HG02852 (cell line): ENCODE measurements at regions not wholly inside any gene's neighbourhood (a gene's known extent, or its start where the extent isn't known, plus 50 kb on each side); places are given as distances from the start of the nearest gene placed in this dataset.
A peak's percentile ranks its signal among the peaks of the same experiment; 100 is the strongest.

Experiments
- ATAC-seq: cut with Tn5 transposase; IDR thresholded peaks from one replicate; pipeline ENCODE4 v1.9.1; 2021; ENCODE audit warnings: mild to moderate bottlenecking, moderate library complexity; ENCODE audit not compliant: unreplicated experiment

- ATAC-seq = no peak
Observed at GRCh38 chr21:28758042-28758882, 234.4 kb downstream of the LTN1 start.

DNA sequence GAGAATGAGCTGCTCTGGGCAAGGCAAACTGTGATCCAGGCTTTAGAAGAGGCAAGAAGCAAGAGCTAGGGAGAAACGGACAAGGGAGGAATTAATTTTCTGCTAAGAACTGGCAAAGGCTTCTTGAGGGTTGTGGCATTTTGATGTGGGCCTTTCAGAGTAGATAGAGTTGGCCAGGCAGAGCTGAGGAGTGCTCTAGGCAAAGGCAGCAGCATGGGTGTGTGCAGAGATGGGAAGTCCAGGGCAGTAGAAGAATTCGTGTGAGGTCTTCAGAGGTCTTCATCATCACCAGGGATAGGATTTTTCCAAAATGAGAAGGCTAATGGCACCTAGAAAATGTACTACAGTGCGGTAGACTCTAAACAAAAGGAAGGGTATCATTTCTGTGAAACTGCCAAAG, 237.8 kb downstream of the LTN1 start:
- no peak for ATAC-seq

GRCh38 chr21:28754127-28754611, 238.5 kb downstream of the LTN1 start:
- no peak for ATAC-seq

DNA sequence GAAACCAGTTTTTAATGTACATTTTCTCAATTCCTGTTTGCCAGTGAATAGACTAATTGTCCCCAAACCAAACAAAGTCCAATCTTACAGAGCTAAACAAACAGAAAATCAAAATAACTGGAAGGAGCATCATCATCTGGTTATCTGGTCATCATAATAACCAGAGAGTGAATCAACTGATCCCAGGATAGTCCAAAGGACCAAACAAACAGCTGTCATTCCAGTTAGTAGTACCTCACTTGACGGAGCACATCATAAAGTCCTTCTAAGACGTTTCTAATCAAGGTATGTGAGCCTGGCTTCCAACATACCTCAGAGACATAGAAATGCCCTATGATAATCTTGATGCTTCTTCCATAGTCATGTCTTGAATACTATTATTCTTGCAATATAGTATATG, 240.5 kb downstream of the LTN1 start:
- no peak for ATAC-seq

DNA sequence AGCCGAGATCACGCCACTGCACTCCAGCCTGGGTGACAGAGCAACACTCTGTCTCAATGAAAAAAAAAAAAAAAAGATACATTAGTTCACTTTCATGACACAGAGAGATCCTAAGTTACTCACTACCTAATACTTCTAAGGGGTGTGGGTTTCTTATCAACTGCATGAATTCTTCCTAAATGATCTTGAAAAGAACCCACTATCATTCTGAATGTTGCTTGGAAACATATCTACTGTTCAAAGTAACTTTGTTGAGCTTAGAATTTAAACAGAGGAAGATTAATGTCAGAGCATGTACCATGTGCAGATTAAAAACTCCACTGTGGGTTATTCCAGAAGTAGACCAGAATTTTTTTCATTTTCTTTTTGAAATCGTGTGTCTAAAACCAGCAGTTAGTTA, 241.5 kb downstream of the LTN1 start:
- no peak for ATAC-seq

DNA sequence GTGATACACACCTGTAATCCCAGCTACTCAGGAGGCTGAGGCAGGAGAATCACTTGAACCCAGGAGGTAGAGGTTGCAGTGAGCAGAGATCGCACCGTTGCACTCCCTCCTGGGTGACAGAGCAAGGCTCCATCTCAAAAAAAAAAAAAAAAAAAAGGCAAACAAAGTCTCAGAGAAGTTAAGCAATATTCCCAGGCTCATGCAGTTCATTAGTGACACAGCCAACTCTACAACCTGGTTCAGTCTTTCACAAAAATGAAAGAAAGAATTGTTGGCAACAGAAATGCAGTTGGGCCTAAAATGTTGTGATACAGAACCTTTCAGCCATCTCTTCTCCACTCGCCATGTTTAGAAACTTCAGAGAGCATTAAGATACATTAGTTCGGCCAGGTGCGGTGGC, 242.1 kb downstream of the LTN1 start:
- no peak for ATAC-seq

GRCh38 chr21:28749536-28749935, 243.1 kb downstream of the LTN1 start:
- no peak for ATAC-seq

DNA sequence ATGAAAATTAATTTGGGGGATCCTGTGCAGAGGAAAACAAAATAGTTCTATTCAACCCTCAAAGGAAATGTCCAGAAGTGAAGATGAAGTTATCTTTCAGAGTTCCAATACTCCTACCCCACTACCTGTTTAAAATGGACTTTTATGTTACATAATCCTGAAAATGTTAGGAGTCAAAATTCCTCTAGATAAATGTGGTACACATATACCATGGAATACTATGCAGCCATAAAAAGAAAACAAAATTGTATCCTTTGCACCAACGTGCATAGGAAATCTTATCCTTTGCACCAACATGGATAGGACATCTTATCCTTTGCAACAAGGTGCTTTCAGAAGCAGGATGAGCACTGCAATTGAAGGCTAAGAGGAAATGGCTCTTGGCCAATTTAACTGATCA, 245.2 kb downstream of the LTN1 start:
- ATAC-seq = no peak

GRCh38 chr21:28746166-28746565, 246.5 kb downstream of the LTN1 start:
- no peak for ATAC-seq

- ATAC-seq = peak; percentile 86
Observed at GRCh38 chr21:28745131-28746016, 247.3 kb downstream of the LTN1 start.

GRCh38 chr21:28743723-28744122, 249.0 kb downstream of the LTN1 start:
- ATAC-seq = no peak

DNA sequence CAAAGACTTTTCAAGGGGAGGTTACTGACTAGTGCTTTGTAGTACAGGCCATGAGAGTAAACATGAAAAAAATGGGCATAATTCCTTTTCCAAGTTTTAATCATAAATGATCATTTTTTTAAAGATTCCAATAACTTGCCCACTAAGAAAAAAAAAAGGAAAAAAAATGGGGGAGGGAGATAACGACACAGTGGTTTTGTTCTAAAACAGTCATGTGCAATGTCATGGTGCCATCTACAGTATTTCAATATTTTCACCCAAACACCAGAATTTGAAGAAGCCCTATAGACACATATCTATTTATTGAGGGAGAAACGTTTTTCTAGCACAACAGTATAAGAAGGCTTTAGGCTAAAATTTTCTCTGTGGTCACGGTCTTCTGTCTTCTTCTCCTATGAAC, 250.2 kb downstream of the LTN1 start:
- ATAC-seq = no peak

- ATAC-seq = no peak
Observed at GRCh38 chr21:28740125-28740524, 252.6 kb downstream of the LTN1 start.

GRCh38 chr21:28738882-28739281, 253.8 kb downstream of the LTN1 start:
- ATAC-seq = peak; percentile 82

GRCh38 chr21:28738420-28738704, 254.3 kb downstream of the LTN1 start:
- ATAC-seq = no peak

GRCh38 chr21:28737674-28738419, 254.8 kb downstream of the LTN1 start:
- ATAC-seq = no peak

GRCh38 chr21:28734522-28735175, 258.0 kb downstream of the LTN1 start:
- ATAC-seq = no peak

DNA sequence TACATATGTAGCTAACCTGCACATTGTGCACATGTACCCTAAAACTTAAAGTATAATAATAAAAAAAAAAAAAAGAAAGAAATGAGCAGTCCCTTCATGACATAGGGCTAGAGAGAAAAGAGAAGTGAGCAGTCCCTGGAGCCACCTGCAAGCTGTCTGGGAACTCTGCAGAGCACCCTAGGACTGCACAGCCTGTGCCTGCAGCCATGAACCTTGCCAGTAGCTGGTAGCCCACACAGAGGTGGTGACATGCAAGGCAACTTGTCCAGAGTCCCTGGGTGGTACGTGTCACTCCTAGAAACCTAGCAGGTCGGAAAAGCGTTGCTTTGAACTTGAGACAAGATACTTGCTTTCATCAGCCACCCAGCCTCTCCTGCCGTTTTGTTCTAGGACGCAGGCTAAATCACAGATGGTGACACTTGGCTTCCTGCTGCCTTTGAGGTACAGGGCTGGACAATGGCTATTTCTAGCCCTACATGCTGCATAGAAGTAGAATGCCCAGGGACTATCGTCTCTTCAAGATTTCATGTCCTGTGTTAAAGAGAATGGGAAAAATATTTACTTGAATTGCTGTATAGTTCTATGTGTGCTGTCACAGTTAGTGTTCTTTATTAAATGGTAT, 260.9 kb downstream of the LTN1 start:
- ATAC-seq = no peak

DNA sequence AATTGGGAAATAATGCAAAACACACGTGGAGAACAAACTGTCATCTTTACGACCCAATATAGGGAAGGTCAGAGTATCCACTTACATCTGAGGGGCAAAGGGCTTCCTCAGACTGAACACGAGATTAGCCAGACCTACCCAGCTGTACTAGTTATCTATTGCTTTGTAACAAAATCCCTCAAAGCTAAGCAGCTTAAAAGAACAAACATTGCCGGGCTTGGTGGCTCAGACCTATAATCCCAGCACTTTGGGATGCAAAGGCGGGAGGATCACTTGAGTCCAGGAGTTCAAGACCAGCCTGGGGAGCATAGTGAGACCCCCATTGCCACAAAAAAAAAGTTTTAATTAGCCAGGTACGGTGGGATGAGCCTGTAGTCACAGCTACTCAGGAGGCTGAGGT, 262.8 kb downstream of the LTN1 start:
- no peak for ATAC-seq

DNA sequence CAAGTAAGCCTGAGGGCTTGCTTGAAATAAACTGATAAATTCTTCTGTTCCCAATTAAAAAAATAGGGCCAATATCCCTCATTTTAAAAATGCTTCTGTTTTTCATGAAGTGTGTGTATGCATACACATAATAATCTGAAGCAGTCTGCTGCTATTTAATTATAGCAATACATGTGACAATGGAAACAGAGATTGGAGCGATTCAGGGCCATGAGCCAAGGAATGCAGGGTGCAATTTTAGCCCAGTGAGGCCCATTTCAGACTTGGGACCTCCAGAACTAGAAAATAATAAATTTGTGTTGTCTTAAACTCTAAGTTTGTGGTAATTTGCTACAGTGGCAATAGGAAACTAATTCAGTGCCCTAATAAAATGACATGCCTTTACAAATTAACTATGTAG, 264.9 kb downstream of the LTN1 start:
- ATAC-seq = no peak
